Right atrium auricular region (tissue), 2 donors: ENCODE measurements at regions not wholly inside any gene's neighbourhood (a gene's known extent, or its start where the extent isn't known, plus 50 kb on each side); places are given as distances from the start of the nearest gene placed in this dataset.

Experiments
- DNase-seq: peaks from one replicate; pipeline ENCODE4 v3.0.0-alpha.2; 2019; ENCODE audit warnings: low spot score
- H3K27ac ChIP-seq, 2 donors: fragments of 200-600 bp; sonication (generic); 1 replicate in 1 of 2; 2 replicates in 1 of 2; pipeline ENCODE4 v1.5.1; 2016 to 2019
- H3K27me3 ChIP-seq, 2 donors: fragments of 200-600 bp; sonication (generic); one replicate each; pipeline versions ENCODE4 v1.5.1 to v1.6.0; 2017 to 2019
- H3K36me3 ChIP-seq: fragments of 200-600 bp; sonication (generic); one replicate; pipeline ENCODE4 v1.5.1; 2016
- H3K4me1 ChIP-seq, 2 donors: fragments of 200-600 bp; sonication (generic); one replicate each; pipeline versions ENCODE4 v1.5.1 to v1.6.0; 2017 to 2019
- H3K4me3 ChIP-seq, 2 donors: fragments of 200-600 bp; sonication (generic); 1 replicate in 1 of 2; 2 replicates in 1 of 2; pipeline ENCODE4 v1.5.1; 2017 to 2019; ENCODE audit warnings: mild to moderate bottlenecking in 1 of 2, moderate library complexity in 1 of 2
- H3K9me3 ChIP-seq, 2 donors: fragments of 200-600 bp; sonication (generic); one replicate each; pipeline ENCODE4 v1.5.1; 2019
- CTCF ChIP-seq, 2 donors: fragments of 200-600 bp; sonication (generic); IDR thresholded peaks; one replicate each; pipeline ENCODE4 v1.5.1; 2019; ENCODE audit warnings: antibody characterized with exemption in 2 of 2

- no peaks in the 10 kb centered on the region for H3K9me3 ChIP-seq
- no peak for DNase-seq
- TF ChIP-seq CTCF (IDR thresholded peaks at IDR 0.05), result no peak
- no peaks in the 10 kb centered on the region for H3K36me3 ChIP-seq
- no peak overlapping the region for H3K27ac ChIP-seq
- H3K4me1 ChIP-seq, result no peaks in the 10 kb centered on the region
- no peak overlapping the region for H3K4me3 ChIP-seq
- H3K27me3 ChIP-seq, result no peaks in the 10 kb centered on the region
Observed at GRCh38 chr2:181240844-181241243, 216.3 kb upstream of the ITGA4 start.

- no peaks in the 10 kb centered on the region for H3K4me1 ChIP-seq
- DNase-seq, result no peak
- H3K27ac ChIP-seq, result no peak overlapping the region
- TF ChIP-seq CTCF (IDR thresholded peaks at IDR 0.05), result no peak
- no peaks in the 10 kb centered on the region for H3K27me3 ChIP-seq
- H3K9me3 ChIP-seq, result no peaks in the 10 kb centered on the region
- no peak overlapping the region for H3K4me3 ChIP-seq
- H3K36me3 ChIP-seq, result no peaks in the 10 kb centered on the region
Observed at GRCh38 chr2:181241366-181241765, 215.8 kb upstream of the ITGA4 start.

GRCh38 chr2:181241797-181242196, 215.4 kb upstream of the ITGA4 start:
- Histone ChIP-seq H3K9me3 (no peaks in the 10 kb centered on the region), H3K27me3 (no peaks in the 10 kb centered on the region), H3K4me1 (no peaks in the 10 kb centered on the region), H3K4me3 (no peak overlapping the region), H3K36me3 (no peaks in the 10 kb centered on the region), H3K27ac (no peak overlapping the region)
- no peak for TF ChIP-seq CTCF (IDR thresholded peaks at IDR 0.05)
- DNase-seq, result no peak

- no peaks in the 10 kb centered on the region for H3K36me3 ChIP-seq
- H3K4me1 ChIP-seq, result no peaks in the 10 kb centered on the region
- no peaks in the 10 kb centered on the region for H3K9me3 ChIP-seq
- TF ChIP-seq CTCF (IDR thresholded peaks at IDR 0.05), result no peak
- no peaks in the 10 kb centered on the region for H3K27me3 ChIP-seq
- no peak overlapping the region for H3K4me3 ChIP-seq
- DNase-seq, result no peak
- no peak overlapping the region for H3K27ac ChIP-seq
Observed at GRCh38 chr2:181242262-181242661, 214.9 kb upstream of the ITGA4 start.

GRCh38 chr2:181243319-181243718, 213.9 kb upstream of the ITGA4 start:
- no peaks in the 10 kb centered on the region for H3K36me3 ChIP-seq
- no peak for TF ChIP-seq CTCF (IDR thresholded peaks at IDR 0.05)
- H3K27ac ChIP-seq, result no peak overlapping the region
- H3K27me3 ChIP-seq, result no peaks in the 10 kb centered on the region
- H3K4me3 ChIP-seq, result no peak overlapping the region
- H3K4me1 ChIP-seq, result no peaks in the 10 kb centered on the region
- DNase-seq, result no peak
- H3K9me3 ChIP-seq, result no peaks in the 10 kb centered on the region

- Histone ChIP-seq H3K27ac (no peak overlapping the region), H3K27me3 (no peaks in the 10 kb centered on the region), H3K4me3 (no peak overlapping the region), H3K4me1 (no peaks in the 10 kb centered on the region), H3K36me3 (no peaks in the 10 kb centered on the region), H3K9me3 (no peaks in the 10 kb centered on the region)
- DNase-seq, result no peak
- no peak for TF ChIP-seq CTCF (IDR thresholded peaks at IDR 0.05)
Observed at GRCh38 chr2:181250691-181251090, 206.5 kb upstream of the ITGA4 start.
